ENCODE measurements at regions not wholly inside any gene's neighbourhood (a gene's known extent, or its start where the extent isn't known, plus 50 kb on each side); places are given as distances from the start of the nearest gene placed in this dataset.

DNA sequence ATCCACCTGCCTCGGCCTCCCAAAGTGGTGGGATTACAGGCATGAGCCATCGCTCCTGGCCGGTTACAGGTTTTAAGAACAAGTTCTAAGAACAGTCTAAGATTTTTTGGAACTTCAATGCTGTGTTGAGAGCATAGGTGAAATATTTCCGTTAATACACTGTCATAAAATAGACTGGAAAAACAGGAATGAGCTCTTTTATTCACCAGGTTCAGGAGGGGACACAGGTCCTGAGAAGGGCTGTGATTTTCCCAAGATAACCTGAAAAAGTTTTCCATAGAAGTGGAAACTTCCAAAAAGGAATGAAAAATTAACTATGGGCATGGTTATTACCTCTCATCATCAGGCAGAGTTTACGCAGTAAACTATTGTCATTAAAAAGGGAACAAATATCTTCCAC, 97.6 kb upstream of the TMEM178A start:
- Histone ChIP-seq H3K4me2 (ENCODE audit: insufficient read depth, low read length) (no peak overlapping the region), H2AFZ (ENCODE audit: low read depth, low read length) (no peak overlapping the region), H3K9me3 (ENCODE audit: insufficient read depth, low read length, severe bottlenecking) (peaks cover 20% of the 10 kb centered on the region), H3K27me3 (ENCODE audit: insufficient read depth, low read length, poor library complexity) (no peaks in the 10 kb centered on the region), H3K4me1 (ENCODE audit: insufficient read depth, low read length) (no peaks in the 10 kb centered on the region), H3K36me3 (ENCODE audit: insufficient read depth, low read length) (no peaks in the 10 kb centered on the region), H4K20me1 (ENCODE audit: insufficient read depth, low read length) (no peaks in the 10 kb centered on the region), H3K9ac (ENCODE audit: low read depth, low read length) (no peak overlapping the region), H3K27ac (ENCODE audit: low read length) (no peak overlapping the region), H3K4me3 (ENCODE audit: low read depth in 1 of 2, low read length in 2 of 2) (no peak overlapping the region), H3K79me2 (ENCODE audit: insufficient read depth, low read length) (no peaks in the 10 kb centered on the region)
- ATAC-seq (ENCODE audit: insufficient read depth, low read depth) (no peak), DNase-seq (no peak)
- TF ChIP-seq, protein P1, sequence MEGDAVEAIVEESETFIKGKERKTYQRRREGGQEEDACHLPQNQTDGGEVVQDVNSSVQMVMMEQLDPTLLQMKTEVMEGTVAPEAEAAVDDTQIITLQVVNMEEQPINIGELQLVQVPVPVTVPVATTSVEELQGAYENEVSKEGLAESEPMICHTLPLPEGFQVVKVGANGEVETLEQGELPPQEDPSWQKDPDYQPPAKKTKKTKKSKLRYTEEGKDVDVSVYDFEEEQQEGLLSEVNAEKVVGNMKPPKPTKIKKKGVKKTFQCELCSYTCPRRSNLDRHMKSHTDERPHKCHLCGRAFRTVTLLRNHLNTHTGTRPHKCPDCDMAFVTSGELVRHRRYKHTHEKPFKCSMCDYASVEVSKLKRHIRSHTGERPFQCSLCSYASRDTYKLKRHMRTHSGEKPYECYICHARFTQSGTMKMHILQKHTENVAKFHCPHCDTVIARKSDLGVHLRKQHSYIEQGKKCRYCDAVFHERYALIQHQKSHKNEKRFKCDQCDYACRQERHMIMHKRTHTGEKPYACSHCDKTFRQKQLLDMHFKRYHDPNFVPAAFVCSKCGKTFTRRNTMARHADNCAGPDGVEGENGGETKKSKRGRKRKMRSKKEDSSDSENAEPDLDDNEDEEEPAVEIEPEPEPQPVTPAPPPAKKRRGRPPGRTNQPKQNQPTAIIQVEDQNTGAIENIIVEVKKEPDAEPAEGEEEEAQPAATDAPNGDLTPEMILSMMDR (IDR thresholded peaks at IDR 0.05; ENCODE audit: borderline replicate concordance, extremely low read depth, low read length, poor library complexity, severe bottlenecking): no peak
- no peak for TF ChIP-seq EZH2 (IDR thresholded peaks at IDR 0.05; ENCODE audit: borderline replicate concordance, low read depth, low read length, severe bottlenecking)

DNA sequence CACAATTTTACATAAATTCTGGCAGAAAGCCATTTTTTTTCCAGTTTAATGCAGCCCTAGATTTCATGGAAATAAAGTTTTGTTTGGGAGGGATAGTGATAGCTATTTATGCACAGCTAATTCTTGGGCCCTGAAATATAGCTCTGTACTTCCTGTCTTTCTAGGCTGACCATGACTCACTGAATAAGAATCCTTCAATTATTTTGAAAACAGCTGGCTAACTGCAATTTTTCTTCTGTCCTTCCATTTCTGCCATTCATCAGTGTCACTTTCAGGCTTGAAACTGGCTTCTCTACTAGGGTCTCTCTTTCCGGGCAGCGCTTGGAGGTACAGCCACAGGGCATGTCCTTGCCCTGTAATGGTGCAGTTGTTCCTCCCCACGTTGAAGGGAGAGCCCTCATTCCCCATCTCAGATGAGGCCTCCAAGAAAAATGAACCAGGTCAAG, 97.1 kb upstream of the TMEM178A start:
- Histone ChIP-seq H3K36me3 (ENCODE audit: insufficient read depth, low read length) (no peaks in the 10 kb centered on the region), H3K9me3 (ENCODE audit: insufficient read depth, low read length, severe bottlenecking) (peaks cover 17% of the 10 kb centered on the region), H3K4me1 (ENCODE audit: insufficient read depth, low read length) (no peaks in the 10 kb centered on the region), H2AFZ (ENCODE audit: low read depth, low read length) (no peak overlapping the region), H3K4me3 (ENCODE audit: low read depth in 1 of 2, low read length in 2 of 2) (no peak overlapping the region), H4K20me1 (ENCODE audit: insufficient read depth, low read length) (no peaks in the 10 kb centered on the region), H3K27ac (ENCODE audit: low read length) (no peak overlapping the region), H3K9ac (ENCODE audit: low read depth, low read length) (no peak overlapping the region), H3K4me2 (ENCODE audit: insufficient read depth, low read length) (no peak overlapping the region), H3K79me2 (ENCODE audit: insufficient read depth, low read length) (no peaks in the 10 kb centered on the region), H3K27me3 (ENCODE audit: insufficient read depth, low read length, poor library complexity) (no peaks in the 10 kb centered on the region)
- no peak for ATAC-seq (ENCODE audit: insufficient read depth, low read depth)
- DNase-seq: no peak
- TF ChIP-seq, protein P1 (IDR thresholded peaks at IDR 0.05; ENCODE audit: borderline replicate concordance, extremely low read depth, low read length, poor library complexity, severe bottlenecking): no peak
- TF ChIP-seq EZH2 (IDR thresholded peaks at IDR 0.05; ENCODE audit: borderline replicate concordance, low read depth, low read length, severe bottlenecking): no peak

DNA sequence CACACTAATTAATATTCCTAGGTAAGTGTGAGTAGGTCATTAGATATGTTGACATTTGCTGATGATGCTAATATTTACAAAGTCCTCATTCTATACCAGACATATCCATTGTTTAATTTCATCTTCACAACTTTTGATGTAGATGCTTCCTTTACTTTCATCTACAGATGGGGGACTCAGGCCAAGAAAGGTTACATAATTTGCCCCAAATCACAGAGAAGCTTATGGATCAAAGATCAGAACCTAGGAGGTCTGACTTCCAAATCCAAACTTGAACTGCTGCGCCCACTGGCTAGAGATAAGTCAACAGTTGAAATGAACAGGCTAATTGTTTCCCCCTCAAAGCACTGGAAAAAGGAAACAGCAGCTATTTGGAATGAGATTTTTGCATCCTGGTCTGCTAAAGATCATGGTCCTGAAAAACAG, 95.6 kb upstream of the TMEM178A start:
- Histone ChIP-seq H3K9ac (ENCODE audit: low read depth, low read length) (no peak overlapping the region), H3K79me2 (ENCODE audit: insufficient read depth, low read length) (no peaks in the 10 kb centered on the region), H3K36me3 (ENCODE audit: insufficient read depth, low read length) (no peaks in the 10 kb centered on the region), H3K27ac (ENCODE audit: low read length) (no peak overlapping the region), H3K27me3 (ENCODE audit: insufficient read depth, low read length, poor library complexity) (no peaks in the 10 kb centered on the region), H3K4me2 (ENCODE audit: insufficient read depth, low read length) (no peak overlapping the region), H3K4me1 (ENCODE audit: insufficient read depth, low read length) (no peaks in the 10 kb centered on the region), H2AFZ (ENCODE audit: low read depth, low read length) (no peak overlapping the region), H3K4me3 (ENCODE audit: low read depth in 1 of 2, low read length in 2 of 2) (no peak overlapping the region), H4K20me1 (ENCODE audit: insufficient read depth, low read length) (no peaks in the 10 kb centered on the region), H3K9me3 (ENCODE audit: insufficient read depth, low read length, severe bottlenecking) (peaks cover 4% of the 10 kb centered on the region)
- no peak for DNase-seq
- no peak for TF ChIP-seq EZH2 (IDR thresholded peaks at IDR 0.05; ENCODE audit: borderline replicate concordance, low read depth, low read length, severe bottlenecking)
- TF ChIP-seq, protein P1 (IDR thresholded peaks at IDR 0.05; ENCODE audit: borderline replicate concordance, extremely low read depth, low read length, poor library complexity, severe bottlenecking): no peak
- no peak for ATAC-seq (ENCODE audit: insufficient read depth, low read depth)

DNA sequence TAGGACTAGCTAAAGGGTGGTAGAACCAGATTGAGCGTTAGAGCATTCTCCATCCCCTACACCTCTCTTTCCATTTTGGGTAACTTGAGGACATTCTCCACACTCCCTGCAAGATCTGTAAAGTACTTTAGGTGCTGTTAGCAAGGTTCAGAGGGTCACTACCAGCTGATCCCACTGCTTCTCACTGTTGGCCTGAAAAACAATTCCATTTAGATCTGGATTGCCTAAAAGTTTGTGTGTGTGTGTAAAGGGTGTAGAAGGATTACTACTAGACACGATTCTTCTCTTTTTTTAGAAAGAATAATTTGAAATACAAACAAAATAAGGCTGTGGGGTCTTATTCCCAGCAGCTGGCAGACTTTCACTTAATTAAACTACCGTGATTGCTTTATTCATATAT, 95.1 kb upstream of the TMEM178A start:
- Histone ChIP-seq H3K9me3 (ENCODE audit: insufficient read depth, low read length, severe bottlenecking) (peaks cover 2% of the 10 kb centered on the region), H3K27ac (ENCODE audit: low read length) (no peak overlapping the region), H3K9ac (ENCODE audit: low read depth, low read length) (no peak overlapping the region), H4K20me1 (ENCODE audit: insufficient read depth, low read length) (no peaks in the 10 kb centered on the region), H3K27me3 (ENCODE audit: insufficient read depth, low read length, poor library complexity) (no peaks in the 10 kb centered on the region), H3K4me2 (ENCODE audit: insufficient read depth, low read length) (no peak overlapping the region), H3K79me2 (ENCODE audit: insufficient read depth, low read length) (no peaks in the 10 kb centered on the region), H3K4me3 (ENCODE audit: low read depth in 1 of 2, low read length in 2 of 2) (no peak overlapping the region), H3K4me1 (ENCODE audit: insufficient read depth, low read length) (no peaks in the 10 kb centered on the region), H3K36me3 (ENCODE audit: insufficient read depth, low read length) (no peaks in the 10 kb centered on the region), H2AFZ (ENCODE audit: low read depth, low read length) (no peak overlapping the region)
- TF ChIP-seq, protein P1 (IDR thresholded peaks at IDR 0.05; ENCODE audit: borderline replicate concordance, extremely low read depth, low read length, poor library complexity, severe bottlenecking): no peak
- TF ChIP-seq EZH2 (IDR thresholded peaks at IDR 0.05; ENCODE audit: borderline replicate concordance, low read depth, low read length, severe bottlenecking): no peak
- ATAC-seq (ENCODE audit: insufficient read depth, low read depth): no peak
- no peak for DNase-seq

All from DND-41 (cell line).